ENCODE measurements at regions not wholly inside any gene's neighbourhood (a gene's known extent, or its start where the extent isn't known, plus 50 kb on each side); places are given as distances from the start of the nearest gene placed in this dataset.

DNA sequence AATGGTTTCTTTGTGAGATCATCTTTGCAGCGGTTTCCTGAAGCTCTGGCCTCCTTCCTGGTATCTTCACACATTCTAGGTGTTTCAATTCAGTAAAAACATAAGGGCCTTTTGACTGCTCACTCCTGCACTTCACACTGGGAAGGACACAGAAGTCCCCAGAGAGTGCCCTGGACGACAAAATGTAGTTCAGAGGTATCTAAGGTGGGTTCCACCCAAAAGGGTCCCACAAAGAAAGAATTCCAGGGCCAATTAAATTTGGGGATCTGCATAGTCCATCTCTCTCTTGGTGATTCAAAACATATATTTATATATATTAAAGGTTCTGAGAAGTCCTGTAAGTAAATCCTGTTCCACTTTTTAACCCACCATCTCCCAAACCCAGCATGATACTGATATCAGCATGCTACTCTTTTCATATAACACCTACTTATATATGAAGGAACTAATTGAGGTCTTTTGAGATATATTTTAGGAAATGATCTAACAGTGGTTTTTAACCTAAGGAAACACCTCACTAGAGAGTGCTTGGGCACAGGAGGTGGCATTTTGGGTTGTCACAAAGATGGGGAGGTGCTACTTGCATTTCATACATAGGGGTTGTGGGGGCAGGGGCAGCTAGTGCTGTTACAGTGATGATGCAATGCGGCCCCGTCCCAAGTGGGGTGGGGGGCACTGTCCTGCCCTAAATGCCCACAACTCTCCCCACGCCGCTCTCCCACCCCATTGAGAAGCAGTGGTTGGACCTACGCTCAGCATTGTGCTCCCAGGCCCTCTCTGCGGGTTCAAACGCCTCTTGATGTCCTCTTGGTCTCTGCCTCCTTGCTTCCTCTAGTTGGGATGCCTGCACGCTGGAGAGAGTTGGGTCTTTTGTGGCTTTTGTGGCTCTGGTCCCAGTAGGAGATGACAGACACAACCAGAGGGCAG is 109.4 kb downstream of the ARF6 start:
- TF ChIP-seq POLR2A (IDR thresholded peaks at IDR 0.05) (no peak), CTCF (IDR thresholded peaks at IDR 0.05) (no peak)
